ENCODE measurements at regions not wholly inside any gene's neighbourhood (a gene's known extent, or its start where the extent isn't known, plus 50 kb on each side); places are given as distances from the start of the nearest gene placed in this dataset.

DNA sequence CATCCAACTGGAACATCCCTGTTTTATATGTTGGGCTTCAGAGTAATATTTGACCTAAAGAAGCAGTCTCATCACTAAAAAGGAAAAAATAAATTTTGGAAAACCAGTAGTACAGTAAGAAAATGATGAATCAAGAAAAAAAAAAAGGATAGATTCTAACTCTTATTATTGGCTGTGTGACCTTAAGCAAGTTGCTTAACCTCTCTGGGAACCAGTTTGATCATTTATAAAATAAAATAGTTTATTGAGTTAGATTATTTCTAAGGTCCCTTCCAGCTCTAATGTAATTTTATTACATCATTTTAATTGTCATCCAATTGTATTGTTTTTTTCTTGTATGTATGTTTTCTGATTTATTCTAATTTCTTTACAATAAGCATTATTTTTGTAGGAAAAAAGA is 127.0 kb downstream of the PRELID2 start:
- no peak for DNase-seq (ENCODE audit: low read depth in 2 of 3, low spot score in 1 of 3)

DNA sequence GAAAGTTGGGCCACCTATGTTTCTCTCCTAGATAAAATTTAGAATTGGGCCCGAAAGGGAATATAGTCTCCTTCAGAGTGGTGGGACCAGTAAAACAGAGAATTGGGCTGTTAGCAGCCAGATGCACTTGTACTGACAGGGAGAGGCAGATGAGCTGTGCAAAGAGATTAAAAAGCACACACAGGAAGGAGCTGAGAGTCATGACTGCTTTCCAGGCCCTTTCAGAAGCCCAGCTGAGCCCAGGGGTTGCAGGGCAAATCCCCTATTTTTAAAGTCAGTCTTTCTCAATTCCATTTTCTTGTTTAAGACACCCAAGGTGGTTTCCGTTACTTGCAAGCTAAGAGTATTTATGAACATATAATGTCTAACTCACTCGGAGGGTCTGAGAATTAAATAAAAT is 130.4 kb downstream of the PRELID2 start:
- DNase-seq (ENCODE audit: low read depth in 2 of 3, low spot score in 1 of 3), result no peak

DNA sequence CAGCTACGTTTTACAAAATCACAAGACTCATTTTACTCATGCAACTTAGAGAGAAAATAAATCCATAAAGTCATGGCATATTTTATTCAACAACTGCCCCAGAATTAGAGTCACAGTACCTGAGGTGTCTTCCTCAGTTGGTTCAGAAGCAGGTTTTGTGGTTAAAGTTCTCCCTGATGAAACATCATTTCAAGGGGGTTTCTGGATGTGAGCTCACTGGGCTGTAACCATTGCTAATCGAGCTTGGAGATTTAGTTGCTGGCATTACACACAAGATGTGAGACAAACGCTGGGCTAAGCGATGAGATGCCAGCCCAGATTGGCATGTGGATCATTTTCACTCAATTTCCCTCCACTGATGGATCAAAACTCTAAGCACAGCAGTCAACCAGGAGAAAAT is 131.3 kb downstream of the PRELID2 start:
- no peak for DNase-seq (ENCODE audit: low read depth in 2 of 3, low spot score in 1 of 3)

DNA sequence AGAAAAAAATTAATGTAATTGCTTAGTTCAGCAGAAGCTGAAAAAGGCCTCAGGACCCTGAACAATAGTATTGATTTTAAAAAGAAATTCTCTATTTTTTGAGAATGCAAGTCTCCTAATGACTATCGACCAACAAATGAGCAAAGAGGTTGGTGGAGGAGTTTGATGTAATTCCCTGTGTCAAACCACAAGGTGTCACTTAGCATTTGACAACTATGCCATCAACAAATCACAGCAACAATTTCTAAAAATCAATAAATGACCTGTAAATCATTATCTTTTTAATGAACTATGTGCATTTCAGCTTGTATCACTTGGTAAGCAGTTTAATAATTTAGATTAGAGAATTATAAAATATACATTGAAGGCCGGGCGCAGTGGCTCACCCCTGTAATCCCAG is 133.7 kb downstream of the PRELID2 start:
- no peak for DNase-seq (ENCODE audit: low read depth in 2 of 3, low spot score in 1 of 3)

DNA sequence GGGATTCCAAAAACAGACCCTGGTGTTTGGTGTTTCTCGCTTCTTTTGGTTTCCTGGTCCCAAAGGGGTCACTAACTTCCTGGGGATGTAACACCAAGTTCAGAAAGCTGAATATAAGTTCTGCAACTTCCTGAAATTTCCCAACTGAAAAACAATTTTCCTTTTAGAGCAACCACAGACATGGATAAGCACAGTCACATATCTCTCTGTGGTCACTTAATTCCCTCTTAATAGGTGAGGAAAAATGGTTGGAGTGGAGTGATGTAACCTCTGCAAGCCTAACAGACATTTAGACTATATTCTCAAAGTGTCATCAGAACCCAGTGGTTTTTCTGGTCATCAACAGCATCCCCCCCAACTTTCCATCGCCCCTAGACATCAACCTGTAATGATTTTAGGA is 135.3 kb downstream of the PRELID2 start:
- DNase-seq (ENCODE audit: low read depth in 2 of 3, low spot score in 1 of 3), result no peak

DNA sequence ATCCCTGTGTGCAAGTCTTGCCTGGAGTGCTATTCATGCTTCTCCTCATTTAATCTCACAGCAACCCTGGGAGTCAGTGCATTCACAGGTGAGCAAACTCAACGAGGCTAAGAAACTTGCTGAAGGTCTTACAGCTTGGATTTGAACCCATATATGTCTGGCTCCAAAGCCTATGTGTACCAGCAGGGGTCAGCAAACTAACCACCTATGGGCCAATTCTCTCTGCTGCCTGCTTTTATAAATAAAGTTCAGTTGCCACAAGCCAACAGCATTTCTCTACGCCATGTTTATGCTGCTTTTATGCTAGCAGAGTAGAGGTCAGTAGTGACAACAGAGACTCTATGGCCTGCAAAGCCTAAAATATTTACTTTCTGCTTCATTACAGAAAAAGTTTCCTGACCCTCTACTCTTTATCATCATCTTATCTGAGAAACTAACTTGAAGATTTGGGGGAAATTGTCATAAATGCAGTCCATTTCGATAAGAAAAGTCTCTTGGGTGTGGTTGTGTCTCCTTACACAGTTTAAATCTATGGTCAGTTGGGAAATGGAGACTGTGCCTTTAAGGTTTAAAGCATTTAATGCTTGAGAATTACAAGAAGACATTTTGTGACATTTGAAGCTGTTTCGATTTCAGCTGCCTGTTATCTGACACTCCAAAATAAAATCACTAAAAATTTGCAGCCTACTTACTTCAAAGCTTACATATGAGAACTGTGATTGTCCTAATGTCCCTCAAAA is 137.7 kb downstream of the PRELID2 start:
- peak in 1 of 3 donors; percentile 3 for DNase-seq (ENCODE audit: low read depth in 2 of 3, low spot score in 1 of 3)

DNA sequence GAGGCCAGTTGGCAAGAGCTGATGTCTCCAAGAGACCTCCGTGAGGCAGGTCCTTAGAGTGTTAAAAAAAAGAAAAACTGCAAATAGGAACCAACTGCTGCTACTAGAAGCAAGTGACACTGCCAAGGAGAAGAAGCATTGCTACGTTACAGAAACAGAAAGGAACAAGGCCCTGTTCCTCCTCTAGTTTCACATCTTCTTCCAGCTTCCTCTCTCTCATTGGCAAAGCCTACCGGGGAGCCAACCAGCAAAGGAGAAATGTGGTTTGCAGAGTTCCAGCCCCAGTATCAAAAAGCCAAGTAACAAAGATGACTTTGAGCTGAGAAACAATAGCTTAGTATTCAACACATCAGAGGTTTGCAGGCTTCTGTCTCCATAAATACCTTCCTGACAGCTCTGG is 145.9 kb downstream of the PRELID2 start:
- no peak for DNase-seq (ENCODE audit: low read depth in 2 of 3, low spot score in 1 of 3)

DNA sequence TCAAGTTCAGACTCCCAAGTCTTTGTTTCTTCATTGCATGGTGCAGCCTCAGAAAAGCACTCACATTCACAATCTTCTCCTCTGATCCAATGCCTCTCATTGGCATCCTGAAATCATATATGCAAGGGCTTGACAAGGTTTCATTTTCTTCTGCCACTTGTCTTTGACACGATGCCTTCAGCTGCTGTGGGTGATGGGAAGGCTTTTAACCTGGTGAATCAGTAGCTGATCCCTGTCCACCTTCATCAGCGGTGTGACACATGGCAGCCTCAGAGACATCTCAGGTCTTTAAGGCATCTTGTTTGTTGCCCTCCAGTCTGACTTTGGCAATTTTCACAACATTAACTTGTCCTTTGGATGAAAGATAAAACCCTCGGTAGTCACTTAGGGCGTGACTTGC is 147.2 kb downstream of the PRELID2 start:
- no peak for DNase-seq (ENCODE audit: low read depth in 2 of 3, low spot score in 1 of 3)

DNA sequence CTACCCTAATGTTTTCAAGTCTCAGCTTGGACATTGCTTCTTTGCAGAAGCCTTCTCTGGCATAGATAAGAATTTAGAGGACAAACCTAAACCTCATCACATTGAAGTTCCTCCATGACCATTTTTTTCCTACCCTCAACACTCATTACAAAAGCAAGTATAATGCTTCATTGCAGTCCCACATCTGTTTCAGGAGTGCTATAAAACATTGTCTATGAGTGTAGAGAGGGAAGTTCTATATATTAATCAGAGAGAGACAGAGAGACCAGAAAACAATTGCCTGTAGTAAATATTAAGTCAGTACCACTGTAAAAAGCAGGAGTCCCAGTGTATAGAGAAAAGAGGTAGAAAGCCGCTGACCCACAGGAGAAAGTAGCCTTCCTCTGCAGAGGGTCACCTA is 149.7 kb downstream of the PRELID2 start:
- no peak for DNase-seq (ENCODE audit: low read depth in 2 of 3, low spot score in 1 of 3)

DNA sequence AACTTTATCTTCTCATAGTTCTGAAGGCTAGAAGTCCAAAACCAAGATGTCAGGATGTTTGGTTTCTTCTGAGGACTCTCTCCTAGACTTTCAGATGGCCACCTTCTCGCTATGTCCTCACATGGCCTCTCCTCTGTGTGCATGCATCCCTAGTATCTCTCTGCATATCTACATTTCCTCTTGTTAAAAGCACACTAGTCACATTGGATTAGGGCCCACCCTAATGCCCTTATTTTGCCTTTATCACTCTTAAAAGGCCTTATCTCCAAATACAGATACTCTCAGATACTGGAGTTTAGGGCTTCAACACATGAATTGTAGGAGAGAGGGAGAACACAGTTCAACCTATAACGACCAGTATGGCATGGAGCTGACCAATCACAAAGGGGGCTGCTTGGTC is 151.7 kb downstream of the PRELID2 start:
- DNase-seq (ENCODE audit: low read depth in 2 of 3, low spot score in 1 of 3), result no peak

DNA sequence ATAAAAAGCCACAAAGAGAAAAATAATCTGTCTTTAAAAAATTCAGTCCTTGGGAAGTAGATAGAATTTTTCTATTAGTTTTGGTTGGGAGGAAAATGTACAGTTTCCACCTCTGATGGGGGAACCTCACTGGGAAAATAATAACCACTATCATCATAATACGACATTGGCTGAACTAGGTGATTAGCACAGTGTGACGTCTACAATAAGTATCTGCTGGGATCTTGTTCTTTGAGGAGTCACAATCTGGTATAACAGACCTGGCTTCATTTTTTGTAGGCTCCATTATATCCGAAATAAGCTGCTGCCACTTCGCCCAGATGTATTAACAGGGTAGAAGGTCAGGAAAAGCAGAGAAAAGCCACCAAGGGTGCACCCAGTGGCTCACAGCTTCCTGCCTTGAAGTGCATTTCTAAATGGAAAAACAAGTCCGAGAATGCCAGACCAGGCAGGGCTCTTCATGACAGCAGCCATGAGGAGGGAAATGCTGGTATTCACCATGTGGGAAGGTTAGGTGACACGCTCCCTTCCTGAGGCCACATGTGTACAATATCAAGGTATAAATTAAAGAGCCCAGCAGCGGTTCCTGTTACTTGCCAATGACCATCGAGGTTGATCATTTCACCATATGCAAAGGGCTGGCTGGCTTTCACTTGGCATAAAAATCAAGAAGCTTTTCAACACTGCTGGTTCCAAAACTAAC is 152.8 kb downstream of the PRELID2 start:
- DNase-seq (ENCODE audit: low read depth in 2 of 3, low spot score in 1 of 3), result no peak

DNA sequence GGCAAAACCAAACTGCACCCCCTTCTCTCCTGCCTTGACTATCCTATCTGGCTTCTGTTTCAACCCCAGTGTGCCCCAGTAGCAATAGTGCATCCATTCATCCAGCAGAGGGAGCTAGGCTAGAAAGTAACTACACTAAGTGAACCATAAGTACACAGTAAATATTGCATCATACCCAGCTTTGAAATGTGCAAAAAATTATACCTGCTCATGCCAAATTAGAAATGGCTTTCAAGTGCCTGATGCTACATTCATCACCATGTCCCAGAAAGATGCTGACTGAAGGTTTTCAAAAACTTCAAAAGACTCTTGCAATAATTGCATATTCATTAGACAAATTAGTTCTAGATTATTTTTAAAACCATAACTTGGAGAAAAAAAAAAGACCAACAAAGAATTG is 153.5 kb downstream of the PRELID2 start:
- peak in 2 of 3 donors; percentile 4 to 37 for DNase-seq (ENCODE audit: low read depth in 2 of 3, low spot score in 1 of 3)

DNA sequence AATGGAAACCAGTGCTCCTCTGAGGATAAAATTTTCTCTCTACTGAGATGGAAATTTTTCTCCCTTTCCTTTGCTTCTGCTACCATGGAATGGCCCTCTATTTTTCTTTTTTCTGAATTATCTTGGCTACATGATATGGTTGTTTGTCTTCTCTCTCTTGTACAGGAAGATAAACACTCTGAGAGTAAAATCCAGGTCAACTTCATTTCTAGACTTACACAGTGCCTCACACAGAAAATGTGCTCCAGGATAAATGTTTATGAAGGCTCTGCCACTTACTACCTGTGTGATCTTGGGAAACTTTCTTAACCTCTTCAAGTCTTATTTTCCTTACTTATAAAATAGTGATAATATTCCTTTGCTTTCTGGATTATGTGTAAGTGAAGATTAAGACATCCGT is 153.9 kb downstream of the PRELID2 start:
- no peak for DNase-seq (ENCODE audit: low read depth in 2 of 3, low spot score in 1 of 3)

DNA sequence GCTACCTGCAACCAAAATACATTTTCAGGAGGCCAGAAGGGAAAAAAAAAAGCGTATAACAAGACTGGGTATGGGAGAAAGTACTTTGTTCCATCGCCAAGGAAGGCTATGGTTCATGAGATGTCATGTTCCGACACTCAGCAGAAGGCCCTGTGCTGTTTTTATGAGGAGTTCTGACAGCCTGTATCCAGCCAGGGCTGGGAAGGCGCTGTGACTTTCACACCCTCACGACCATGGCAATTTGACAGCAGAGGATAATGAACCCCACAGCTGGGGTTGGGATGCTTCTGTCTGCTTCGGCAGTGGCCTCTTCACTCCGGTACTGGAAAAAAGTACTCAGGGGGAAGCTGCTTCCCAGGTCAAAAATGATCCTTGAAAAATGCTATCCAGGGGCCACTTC is 154.4 kb downstream of the PRELID2 start:
- DNase-seq (ENCODE audit: low read depth in 2 of 3, low spot score in 1 of 3), result no peak

DNA sequence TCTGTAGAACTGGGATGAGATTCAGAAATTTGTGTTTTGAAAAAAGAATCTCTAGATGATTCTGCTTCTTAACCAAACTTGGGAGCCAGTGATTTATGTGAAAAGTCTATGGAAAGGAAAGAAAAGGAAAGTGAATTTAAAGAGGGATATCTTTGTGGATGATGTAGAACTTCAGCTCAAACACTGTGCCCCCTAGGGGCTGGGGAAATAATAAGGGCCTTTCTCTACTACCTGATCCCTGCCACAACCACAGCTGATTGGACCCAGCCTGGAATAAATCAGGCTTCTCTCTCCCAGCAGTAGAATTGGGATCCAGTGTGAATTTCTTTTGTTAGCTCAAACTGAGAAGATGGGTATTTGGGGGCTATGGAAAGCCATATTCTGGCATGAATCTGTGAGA is 155.0 kb downstream of the PRELID2 start:
- no peak for DNase-seq (ENCODE audit: low read depth in 2 of 3, low spot score in 1 of 3)

DNA sequence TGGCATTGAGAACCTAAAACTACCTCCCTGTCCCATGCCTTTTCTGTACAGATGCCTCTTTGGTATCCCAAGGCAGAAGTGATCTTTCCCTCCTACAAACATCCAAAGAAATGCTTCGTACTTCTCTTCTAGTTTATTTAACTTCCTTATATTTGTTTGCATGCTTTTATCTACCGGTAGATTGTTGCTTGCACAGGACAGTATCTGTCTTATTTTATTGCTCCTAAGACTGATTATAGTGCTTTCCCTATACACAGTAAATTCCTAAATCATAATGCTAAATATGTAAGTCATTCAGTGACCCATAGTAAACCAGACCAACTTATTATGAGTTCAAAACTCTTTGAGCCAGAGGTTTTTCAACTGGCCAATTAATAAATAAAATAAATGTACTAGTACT is 156.9 kb downstream of the PRELID2 start:
- no peak for DNase-seq (ENCODE audit: low read depth in 2 of 3, low spot score in 1 of 3)

DNA sequence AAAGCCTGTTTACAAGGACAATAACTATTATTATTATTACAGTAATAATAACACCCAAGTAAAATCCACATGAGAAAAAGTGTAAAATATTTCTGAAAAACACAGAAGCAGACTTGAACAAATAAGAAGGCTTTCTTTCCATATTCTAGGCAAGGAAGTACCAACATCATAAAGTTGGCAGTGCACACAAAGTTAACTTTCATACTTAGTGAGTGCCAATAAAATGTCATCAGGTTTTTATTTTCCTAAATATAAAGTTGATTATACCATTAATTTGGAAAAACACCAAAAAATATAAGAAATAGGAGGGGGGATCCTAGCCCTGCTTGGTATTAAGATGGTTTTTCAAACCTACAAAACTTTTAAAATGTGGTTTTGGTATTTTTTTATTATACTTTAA is 161.4 kb downstream of the PRELID2 start:
- no peak for DNase-seq (ENCODE audit: low read depth in 2 of 3, low spot score in 1 of 3)

DNA sequence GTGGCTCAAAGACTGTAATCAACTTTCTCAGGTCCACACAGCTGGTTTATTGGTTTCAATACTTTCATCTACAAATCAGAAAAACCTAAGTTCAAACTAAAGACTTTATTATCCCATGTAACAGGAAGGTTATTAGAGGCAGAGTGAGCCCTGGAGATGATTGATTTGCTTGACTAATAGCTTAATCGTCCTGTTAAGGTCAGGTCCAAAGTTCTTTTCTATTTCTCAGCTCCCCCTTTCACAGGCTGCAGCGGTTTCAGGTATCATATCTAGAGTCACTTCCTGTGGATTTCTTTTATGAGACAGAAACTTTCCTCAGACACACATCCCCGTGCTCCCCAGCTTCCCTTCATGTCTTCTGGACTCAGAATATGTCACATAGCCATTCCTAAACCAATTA is 166.4 kb downstream of the PRELID2 start:
- no peak for DNase-seq (ENCODE audit: low read depth in 2 of 3, low spot score in 1 of 3)

DNA sequence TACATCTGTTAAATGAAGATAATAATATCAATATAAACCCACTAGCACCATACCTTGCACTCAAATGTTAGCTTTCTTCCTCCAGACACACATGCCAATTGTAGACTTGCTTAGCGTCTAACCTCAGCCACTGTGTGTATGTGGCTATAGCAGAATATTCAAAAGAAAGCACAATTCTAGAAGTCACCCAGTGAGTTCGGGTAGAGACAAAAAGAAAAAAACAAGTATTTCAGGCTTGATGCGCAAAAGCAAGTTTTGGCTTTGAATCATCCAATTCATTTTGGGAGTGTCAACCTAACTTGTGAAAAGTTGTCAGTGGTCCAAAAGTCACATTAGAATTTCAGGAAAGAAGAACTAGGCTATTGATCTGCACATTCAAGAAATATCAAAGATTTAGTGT is 167.4 kb downstream of the PRELID2 start:
- no peak for DNase-seq (ENCODE audit: low read depth in 2 of 3, low spot score in 1 of 3)

DNA sequence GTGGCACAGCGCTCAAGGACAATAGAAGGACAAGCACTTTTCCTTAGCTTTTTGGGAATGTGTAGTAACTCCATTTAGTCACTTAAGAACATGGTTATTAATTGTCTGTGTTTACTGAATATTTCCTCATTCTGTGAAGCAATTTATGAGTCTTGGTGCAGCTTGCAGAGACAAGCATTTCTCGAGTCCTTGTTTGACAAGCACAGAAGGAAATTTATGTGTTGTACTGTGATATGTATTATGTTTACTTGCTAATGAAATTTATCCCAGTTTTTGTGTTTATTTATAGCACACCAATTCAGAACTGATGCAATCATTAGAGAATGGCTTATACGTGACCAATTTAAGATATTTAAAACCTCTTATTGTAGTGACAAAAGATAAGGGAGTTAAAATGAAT is 168.6 kb downstream of the PRELID2 start:
- no peak for DNase-seq (ENCODE audit: low read depth in 2 of 3, low spot score in 1 of 3)

DNA sequence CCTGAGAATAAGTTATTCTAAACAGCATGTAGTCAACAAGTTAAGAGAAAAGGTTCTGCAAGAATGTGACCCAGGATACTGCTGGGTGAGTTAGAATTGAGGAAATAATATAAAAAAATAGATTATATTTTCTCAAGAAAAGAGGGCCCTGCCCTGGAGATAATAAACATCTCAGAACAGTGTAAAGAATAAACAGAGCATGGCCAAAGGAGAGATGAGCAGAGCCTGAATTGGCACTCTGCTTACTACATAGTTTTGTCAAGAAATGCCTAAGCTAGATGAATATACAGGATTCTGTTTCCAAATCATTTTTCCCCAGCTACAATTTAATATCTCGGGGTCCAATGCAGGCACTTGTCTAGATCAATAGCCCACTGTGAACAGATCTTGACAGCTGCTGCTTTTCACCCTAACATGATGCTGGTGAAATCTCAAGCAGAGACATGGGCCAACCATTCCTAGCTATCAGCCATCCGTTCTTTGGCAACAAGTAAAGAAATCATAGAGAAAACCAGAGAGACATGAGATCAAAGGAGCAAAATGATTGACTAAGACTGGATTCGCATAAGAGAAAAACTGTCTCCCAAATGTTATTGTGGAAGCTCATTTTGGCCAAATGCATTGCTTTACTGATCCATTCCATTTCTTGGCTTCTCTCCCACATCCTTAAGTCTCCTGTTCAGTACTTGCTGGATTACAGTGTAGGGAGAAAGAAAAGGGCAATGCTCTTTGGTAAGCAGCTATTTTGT is 173.2 kb downstream of the PRELID2 start:
- no peak for DNase-seq (ENCODE audit: low read depth in 2 of 3, low spot score in 1 of 3)

DNA sequence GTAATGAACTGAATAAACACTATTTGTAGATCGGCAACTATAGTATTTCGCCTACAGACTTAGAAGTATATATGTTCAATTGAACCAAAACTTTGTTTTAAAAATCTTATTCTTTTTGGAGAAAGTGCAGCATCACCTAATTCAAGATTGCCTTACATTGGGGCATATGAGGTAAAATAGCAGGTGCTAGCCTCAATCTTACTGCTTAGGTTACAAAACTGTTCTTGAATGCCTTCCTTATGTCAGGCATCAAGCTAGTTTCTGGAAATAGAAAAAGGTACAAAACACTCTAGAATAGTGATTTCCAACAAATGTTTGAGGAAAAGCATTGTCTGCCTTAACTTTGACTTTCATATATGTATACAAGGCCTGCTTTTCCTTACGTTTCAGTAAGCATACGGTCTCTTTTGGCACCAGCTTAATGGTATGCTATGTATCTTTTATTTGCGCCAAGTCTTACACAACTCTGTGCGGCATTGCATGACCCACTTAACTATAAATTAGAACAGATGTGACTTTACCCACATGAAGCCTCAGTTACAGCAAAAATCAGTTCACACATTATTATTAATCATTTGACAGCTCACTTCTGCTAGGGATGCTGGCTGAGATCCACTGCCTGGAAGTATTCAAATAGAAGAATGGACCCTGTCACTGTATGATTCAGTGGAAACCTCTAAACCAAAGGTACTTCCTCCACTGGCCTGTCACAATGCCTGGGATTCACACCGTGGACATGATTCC is 174.1 kb downstream of the PRELID2 start:
- no peak for DNase-seq (ENCODE audit: low read depth in 2 of 3, low spot score in 1 of 3)

Measured in stimulated activated CD4-positive, alpha-beta T cell treated with anti-CD3 and anti-CD28 coated beads, Interleukin-12 subunit alpha, Interleukin-12 subunit beta, amount 100 ng/mL, for 48 hours (primary cell).